Astrocyte of the spinal cord (primary cell): ENCODE measurements at regions not wholly inside any gene's neighbourhood (a gene's known extent, or its start where the extent isn't known, plus 50 kb on each side); places are given as distances from the start of the nearest gene placed in this dataset.

ENCODE experiments used
- DNase-seq: peaks from one replicate; pipeline ENCODE4 v3.0.0; 2011; ENCODE audit warnings: low read depth, low spot score
- H3K4me3 ChIP-seq: 2 replicates; pipeline ENCODE4 v1.5.1; 2011; ENCODE audit warnings: low read depth, mild to moderate bottlenecking, low read length, moderate library complexity
- in situ Hi-C: cut with HindIII; loops from 2 replicates; pipeline ENCODE4 v1.10.0; 2017; ENCODE audit warnings: low sequenced_read_pairs
- TF ChIP-seq, protein P1 (sequence below): IDR thresholded peaks from 2 replicates; pipeline ENCODE4 v1.5.1; 2012; ENCODE audit warnings: low read depth, mild to moderate bottlenecking, low read length, inconsistent platforms

DNA sequence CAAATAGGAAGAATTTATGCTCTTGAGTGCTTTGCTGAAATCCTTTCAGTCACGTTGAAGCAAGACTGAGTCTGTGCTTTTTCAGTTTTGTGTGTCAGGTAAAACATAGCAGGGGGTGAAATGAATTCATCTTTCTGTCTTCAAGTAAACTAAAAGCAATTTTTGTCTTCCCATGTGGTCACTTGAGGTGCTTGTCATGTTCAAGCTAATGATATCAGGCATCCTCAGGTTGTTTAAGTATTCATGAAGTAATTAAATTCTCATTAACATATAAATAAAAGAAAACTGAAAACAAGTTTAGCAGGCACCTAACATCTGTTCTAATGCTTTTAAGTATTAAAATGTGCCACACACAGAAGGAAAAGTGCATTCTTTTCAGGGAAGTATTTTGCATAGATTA, 2701.3 kb downstream of the PCDH9 start:
- no peak for DNase-seq
- no peak overlapping the region for H3K4me3 ChIP-seq
- in situ Hi-C loops: no loop called here
- TF ChIP-seq, protein P1, sequence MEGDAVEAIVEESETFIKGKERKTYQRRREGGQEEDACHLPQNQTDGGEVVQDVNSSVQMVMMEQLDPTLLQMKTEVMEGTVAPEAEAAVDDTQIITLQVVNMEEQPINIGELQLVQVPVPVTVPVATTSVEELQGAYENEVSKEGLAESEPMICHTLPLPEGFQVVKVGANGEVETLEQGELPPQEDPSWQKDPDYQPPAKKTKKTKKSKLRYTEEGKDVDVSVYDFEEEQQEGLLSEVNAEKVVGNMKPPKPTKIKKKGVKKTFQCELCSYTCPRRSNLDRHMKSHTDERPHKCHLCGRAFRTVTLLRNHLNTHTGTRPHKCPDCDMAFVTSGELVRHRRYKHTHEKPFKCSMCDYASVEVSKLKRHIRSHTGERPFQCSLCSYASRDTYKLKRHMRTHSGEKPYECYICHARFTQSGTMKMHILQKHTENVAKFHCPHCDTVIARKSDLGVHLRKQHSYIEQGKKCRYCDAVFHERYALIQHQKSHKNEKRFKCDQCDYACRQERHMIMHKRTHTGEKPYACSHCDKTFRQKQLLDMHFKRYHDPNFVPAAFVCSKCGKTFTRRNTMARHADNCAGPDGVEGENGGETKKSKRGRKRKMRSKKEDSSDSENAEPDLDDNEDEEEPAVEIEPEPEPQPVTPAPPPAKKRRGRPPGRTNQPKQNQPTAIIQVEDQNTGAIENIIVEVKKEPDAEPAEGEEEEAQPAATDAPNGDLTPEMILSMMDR: no peak

DNA sequence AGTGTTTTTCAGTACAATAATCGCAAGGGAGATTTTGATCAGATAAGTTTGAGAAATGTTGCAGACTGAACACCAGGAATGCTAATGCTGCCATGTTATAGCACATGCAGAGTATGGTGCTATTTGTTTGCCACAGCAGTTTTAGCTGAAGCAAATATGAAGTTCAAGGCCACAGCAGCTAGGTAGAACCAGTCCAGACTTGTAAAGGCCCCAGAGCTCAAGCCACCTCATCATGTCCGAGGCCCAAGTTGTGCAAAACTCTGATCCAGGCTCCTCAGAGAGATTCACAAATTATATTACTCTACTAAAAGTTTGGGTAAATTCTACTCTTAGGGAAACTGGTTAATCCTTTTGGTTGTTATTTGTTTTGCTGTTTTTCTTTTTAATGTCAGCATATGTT, 2702.6 kb downstream of the PCDH9 start:
- in situ Hi-C loops: no loop called here
- no peak for DNase-seq
- no peak overlapping the region for H3K4me3 ChIP-seq
- TF ChIP-seq, protein P1: no peak

DNA sequence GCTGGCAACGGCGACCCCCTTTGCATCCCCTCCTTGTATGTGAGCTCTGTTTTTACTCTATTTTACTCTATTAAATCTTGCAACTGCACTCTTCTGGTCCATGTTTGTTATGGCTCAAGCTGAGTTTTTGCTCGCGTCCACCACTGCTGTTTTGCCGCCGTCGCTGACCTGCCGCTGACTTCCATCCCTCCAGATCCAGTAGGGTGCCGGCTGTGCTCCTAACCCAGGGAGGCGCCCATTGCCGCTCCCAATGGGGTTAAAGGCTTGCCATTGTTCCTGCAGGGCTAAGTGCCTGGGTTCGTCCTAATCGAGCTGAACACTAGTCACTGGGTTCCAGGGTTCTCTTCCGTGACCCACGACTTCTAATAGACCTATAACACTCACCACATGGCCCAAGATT, 2704.4 kb downstream of the PCDH9 start:
- TF ChIP-seq, protein P1: no peak
- in situ Hi-C loops: no loop called here
- no peak overlapping the region for H3K4me3 ChIP-seq
- DNase-seq: no peak

DNA sequence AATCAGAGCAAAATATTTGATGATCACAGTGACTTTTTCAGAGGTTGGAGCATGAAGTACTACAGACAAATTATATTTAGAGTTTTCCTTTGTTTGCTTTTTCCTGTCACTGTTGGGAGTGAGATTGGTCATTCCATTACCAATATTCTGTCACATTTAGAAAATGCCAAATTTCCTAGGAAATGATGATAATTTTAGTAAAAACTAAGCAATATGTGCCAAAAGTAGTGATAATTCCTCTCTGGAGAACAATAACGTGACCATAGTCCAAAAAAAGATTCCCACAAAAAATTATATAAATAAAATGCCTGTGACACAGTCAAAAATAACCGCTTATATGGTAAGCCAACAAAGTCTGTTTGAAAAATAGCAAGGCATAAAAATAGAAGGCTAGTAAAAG, 2719.4 kb downstream of the PCDH9 start:
- in situ Hi-C loops: no loop called here
- no peak overlapping the region for H3K4me3 ChIP-seq
- TF ChIP-seq, protein P1: no peak
- no peak for DNase-seq

DNA sequence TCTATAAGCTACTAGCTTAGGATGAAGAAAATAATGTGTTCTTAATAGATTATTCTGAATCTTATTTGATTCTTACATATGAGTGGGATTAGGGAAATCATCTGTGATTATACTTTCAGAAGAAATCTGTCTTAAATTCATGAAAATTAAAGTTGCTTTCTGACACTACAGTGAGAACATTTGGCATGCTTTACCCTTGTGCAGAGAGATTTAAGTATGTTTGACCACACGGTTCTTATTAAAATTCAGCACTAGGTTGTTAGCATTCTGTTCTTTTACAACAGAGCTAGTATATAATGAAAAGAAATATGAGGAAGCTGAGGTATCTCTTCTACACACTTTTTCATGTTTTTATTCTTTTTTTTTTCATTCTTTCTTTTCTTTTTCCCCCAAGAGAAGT, 2723.9 kb downstream of the PCDH9 start:
- no peak overlapping the region for H3K4me3 ChIP-seq
- in situ Hi-C loops: no loop called here
- TF ChIP-seq, protein P1: no peak
- DNase-seq: no peak

DNA sequence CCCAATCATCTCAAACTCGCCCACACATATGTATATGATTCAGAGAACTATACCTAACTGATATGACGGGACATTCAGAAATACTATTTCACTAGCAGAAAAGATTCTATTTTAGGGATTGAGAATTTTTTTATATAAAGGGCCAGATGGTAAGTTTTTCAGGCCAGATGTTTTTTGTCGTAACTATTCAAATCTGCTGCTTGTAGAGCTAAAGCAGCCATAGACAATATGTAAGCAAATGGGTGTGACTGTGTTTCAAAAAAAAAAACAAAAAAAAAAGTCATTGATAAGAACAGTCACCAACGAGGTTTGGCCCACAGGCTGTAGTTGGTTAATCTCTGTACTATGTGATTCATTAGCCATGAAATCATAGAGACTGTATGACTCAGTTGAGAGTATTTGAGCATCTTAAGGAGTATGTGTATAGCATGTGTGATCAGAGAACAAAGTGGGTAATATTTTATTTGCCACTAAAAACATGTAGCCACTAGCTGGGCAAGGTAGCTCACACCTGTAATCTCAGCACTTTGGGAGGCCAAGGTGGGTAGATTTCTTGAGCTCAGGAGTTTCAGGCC, 2724.7 kb downstream of the PCDH9 start:
- H3K4me3 ChIP-seq: no peak overlapping the region
- in situ Hi-C loops: no loop called here
- TF ChIP-seq, protein P1: no peak
- peak; percentile 42 for DNase-seq

DNA sequence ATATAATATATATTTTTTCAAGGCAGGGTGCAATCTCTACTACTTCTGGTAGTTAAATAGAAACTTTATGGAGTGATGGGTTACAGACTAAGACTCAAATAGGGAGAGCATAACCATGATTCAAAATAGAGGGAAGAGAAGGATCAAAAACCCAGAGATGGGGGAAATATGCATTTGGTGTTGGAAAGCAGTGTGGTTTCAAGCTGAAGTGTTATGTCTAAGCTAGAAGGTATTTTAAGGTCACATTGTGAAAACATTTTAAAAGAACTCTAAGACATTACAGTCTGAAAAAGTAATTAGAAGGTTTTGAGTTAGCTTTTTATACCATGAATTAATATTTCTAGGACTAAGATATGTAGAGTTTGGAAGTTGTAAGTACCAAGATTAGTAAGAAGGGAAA, 2741.4 kb downstream of the PCDH9 start:
- TF ChIP-seq, protein P1: no peak
- in situ Hi-C loops: no loop called here
- H3K4me3 ChIP-seq: no peak overlapping the region
- peak; percentile 47 for DNase-seq
